ENCODE measurements at regions not wholly inside any gene's neighbourhood (a gene's known extent, or its start where the extent isn't known, plus 50 kb on each side); places are given as distances from the start of the nearest gene placed in this dataset.
A peak's percentile ranks its signal among the peaks of the same experiment; 100 is the strongest.

DNA sequence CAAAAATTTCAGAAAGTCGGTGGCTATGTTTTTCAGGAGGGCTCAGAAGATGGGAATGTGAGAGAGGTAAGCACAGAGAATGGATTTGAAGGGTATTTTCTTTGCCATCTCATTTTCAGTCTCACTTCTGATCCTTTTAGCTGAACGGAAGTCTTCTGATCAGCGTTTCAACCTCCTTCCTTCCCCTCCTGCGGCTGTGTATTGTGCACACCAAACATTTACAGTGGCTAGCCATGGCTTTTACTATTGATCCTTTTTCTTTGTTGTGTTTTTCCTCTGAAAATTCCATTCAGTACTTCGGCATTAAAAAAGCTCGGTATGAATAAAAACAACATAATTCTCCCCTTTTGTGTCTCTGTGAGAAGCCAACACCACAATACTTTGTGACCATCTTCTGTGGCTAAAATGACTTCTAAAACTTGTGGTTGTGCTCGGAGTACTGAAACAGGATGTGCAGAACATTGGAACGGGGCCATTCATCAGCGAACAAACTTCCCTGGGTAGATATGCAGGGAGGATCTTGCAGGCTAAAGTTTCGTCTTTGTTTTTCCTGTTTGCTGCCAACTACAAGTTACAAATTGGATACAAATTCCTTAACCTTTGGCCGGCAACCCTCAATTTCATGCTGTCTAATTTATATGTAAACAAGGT, 260.8 kb upstream of the FAM98A start:
- DNase-seq (ENCODE audit: low read depth) = no peak
- TF ChIP-seq, protein P1, sequence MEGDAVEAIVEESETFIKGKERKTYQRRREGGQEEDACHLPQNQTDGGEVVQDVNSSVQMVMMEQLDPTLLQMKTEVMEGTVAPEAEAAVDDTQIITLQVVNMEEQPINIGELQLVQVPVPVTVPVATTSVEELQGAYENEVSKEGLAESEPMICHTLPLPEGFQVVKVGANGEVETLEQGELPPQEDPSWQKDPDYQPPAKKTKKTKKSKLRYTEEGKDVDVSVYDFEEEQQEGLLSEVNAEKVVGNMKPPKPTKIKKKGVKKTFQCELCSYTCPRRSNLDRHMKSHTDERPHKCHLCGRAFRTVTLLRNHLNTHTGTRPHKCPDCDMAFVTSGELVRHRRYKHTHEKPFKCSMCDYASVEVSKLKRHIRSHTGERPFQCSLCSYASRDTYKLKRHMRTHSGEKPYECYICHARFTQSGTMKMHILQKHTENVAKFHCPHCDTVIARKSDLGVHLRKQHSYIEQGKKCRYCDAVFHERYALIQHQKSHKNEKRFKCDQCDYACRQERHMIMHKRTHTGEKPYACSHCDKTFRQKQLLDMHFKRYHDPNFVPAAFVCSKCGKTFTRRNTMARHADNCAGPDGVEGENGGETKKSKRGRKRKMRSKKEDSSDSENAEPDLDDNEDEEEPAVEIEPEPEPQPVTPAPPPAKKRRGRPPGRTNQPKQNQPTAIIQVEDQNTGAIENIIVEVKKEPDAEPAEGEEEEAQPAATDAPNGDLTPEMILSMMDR (conservative IDR thresholded peaks at IDR 0.05; ENCODE audit: low read depth, low read length) = no peak
- H3K4me3 ChIP-seq (ENCODE audit: low read depth, low read length) = no peak overlapping the region

DNA sequence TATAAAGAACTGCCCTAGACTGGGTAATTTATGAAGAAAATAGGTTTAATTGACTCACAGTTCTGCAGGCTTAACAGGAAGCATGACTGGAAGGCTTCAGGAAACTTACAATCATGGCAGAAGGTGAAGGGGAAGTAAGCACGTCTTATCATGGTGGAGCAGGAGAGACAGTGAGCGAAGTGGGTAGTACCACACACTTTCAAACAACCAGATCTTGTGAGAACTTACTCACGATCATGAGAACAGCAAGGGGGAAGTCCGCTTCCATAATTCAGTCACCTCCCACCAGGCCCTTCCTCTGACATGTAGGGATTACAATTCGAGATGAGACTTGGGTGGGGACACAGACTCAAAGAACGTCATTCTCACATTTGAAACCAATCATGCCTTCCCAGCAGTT, 260.1 kb upstream of the FAM98A start:
- DNase-seq (ENCODE audit: low read depth) = no peak
- TF ChIP-seq, protein P1 (conservative IDR thresholded peaks at IDR 0.05; ENCODE audit: low read depth, low read length) = no peak
- H3K4me3 ChIP-seq (ENCODE audit: low read depth, low read length) = no peak overlapping the region

DNA sequence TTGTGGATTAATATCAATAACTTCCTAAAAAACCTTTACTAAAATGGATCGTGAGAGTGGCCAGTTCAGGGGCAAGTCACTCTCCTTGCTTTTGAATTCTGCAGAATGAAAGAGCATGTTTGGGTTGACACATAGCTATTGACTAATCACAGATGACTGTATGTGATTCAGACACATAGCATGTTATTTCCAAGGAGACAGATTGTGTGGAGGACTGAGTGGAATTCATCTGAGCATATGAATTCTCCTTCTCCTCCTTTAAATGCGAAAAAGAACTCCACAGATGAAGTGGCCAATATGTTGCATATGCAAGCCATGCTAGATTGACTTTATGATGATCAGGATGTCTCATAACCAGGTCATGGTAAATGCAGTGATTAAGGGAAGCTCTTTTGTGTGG, 249.4 kb upstream of the FAM98A start:
- peak; percentile 1 for DNase-seq (ENCODE audit: low read depth)
- TF ChIP-seq, protein P1 (conservative IDR thresholded peaks at IDR 0.05; ENCODE audit: low read depth, low read length) = no peak
- no peak overlapping the region for H3K4me3 ChIP-seq (ENCODE audit: low read depth, low read length)

DNA sequence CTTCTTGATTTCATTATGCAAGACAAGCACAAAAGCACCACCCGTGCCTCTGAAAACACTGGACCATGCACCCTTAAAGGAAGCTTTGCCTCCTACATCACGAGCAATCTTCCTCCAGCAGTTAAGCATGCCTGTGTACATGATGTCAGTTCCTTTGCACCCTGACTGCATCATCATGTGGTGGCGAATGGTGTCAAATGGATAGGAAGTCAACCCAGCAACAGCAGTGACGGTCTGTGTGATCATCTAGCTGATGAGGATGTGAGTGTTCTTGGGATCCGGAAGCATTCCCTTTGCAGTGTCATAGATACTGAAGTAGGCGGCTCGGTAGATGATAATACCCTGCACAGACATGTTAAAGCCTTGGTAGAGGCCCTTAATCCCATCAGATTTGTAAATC, 240.7 kb upstream of the FAM98A start:
- TF ChIP-seq, protein P1 (conservative IDR thresholded peaks at IDR 0.05; ENCODE audit: low read depth, low read length) = no peak
- DNase-seq (ENCODE audit: low read depth) = no peak
- H3K4me3 ChIP-seq (ENCODE audit: low read depth, low read length) = no peak overlapping the region

DNA sequence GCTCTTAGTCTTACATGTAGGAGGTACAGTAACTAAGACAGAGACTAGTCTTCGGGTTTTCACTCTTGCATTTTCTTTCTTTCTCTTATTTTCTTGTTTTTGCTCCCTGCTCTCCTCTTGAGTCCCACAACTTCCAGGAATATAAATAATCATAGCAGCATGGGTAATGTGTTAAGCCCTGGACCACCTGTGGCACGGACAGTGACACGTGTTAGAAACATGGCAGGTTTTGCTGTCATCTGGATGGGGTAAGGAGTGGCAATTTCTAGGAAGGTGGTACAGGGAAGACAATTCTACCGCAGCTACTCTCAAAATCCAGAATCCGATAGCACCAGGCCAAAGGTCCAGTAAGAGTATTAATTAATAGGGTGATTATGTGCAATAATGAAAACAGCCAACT, 237.5 kb upstream of the FAM98A start:
- DNase-seq (ENCODE audit: low read depth) = no peak
- TF ChIP-seq, protein P1 (conservative IDR thresholded peaks at IDR 0.05; ENCODE audit: low read depth, low read length) = no peak
- H3K4me3 ChIP-seq (ENCODE audit: low read depth, low read length) = no peak overlapping the region

DNA sequence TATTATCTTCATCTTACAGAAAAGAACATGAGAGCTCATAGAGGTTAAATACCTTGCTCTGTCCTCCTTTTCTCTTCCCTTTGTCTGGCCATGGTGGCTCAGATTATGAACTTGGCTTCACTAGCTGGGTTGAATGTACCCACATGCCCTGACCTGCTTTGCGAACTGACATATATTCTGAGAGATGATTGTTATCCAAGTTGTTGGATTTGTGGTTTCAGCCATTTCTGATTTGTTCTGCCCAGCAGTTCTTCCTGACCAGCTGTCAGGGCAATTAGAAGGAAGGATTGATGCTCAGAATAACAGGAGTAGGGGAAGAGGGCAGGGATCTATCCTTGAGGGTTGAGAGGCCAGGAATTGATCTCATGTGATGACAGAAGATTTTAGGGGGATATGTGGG, 236.8 kb upstream of the FAM98A start:
- H3K4me3 ChIP-seq (ENCODE audit: low read depth, low read length) = no peak overlapping the region
- DNase-seq (ENCODE audit: low read depth) = no peak
- TF ChIP-seq, protein P1 (conservative IDR thresholded peaks at IDR 0.05; ENCODE audit: low read depth, low read length) = no peak

DNA sequence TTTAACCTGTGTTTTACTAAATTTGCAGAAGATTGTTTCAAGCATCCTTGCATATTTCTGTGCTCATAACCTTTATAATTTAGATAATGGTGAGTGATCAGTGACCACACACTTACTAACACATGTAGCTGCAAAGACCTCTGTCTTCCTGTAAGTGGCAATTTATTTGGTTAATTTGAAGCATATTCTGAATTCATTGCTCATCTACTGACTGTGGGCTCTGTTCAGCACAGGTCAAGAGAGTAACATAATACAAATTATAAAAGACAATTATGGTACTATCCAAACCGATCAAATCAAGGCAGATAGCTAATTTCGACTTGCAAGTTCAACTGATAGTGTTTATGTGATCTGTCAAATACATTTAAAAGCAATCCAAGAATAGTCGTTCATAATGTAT, 223.9 kb upstream of the FAM98A start:
- TF ChIP-seq, protein P1 (conservative IDR thresholded peaks at IDR 0.05; ENCODE audit: low read depth, low read length) = no peak
- no peak overlapping the region for H3K4me3 ChIP-seq (ENCODE audit: low read depth, low read length)
- no peak for DNase-seq (ENCODE audit: low read depth)
